Endothelial cell (in vitro differentiated cells): ENCODE measurements at regions not wholly inside any gene's neighbourhood (a gene's known extent, or its start where the extent isn't known, plus 50 kb on each side); places are given as distances from the start of the nearest gene placed in this dataset.

ENCODE experiments used
- DNase-seq: peaks from one replicate; pipeline ENCODE4 v3.0.0; 2021; ENCODE audit warnings: low spot score
- H3K27ac Mint-ChIP-seq: one replicate; pipeline ENCODE4 v1.8.0; 2021; ENCODE audit warnings: mixed read lengths, inconsistent platforms; ENCODE audit not compliant: unreplicated experiment
- H3K27me3 Mint-ChIP-seq: one replicate; pipeline ENCODE4 v1.8.0; 2021; ENCODE audit warnings: mild to moderate bottlenecking, moderate library complexity, mixed read lengths, inconsistent platforms; ENCODE audit not compliant: unreplicated experiment
- H3K36me3 Mint-ChIP-seq: one replicate; pipeline ENCODE4 v1.8.0; 2021; ENCODE audit warnings: mild to moderate bottlenecking, low read depth, mixed read lengths, inconsistent platforms; ENCODE audit not compliant: unreplicated experiment
- H3K4me1 Mint-ChIP-seq: one replicate; pipeline ENCODE4 v1.8.0; 2021; ENCODE audit warnings: mild to moderate bottlenecking, mixed read lengths, inconsistent platforms; ENCODE audit not compliant: unreplicated experiment
- H3K4me3 Mint-ChIP-seq: one replicate; pipeline ENCODE4 v1.8.0; 2021; ENCODE audit warnings: mild to moderate bottlenecking, mixed read lengths, inconsistent platforms; ENCODE audit not compliant: unreplicated experiment
- H3K9me3 Mint-ChIP-seq: one replicate; pipeline ENCODE4 v1.8.0; 2021; ENCODE audit warnings: mixed read lengths, inconsistent platforms; ENCODE audit not compliant: unreplicated experiment
- TF ChIP-seq, protein P1 (sequence below): fragments of 200-600 bp; sonication (generic); IDR thresholded peaks from one replicate; pipeline ENCODE4 v1.5.0; 2021; ENCODE audit warnings: antibody characterized with exemption; ENCODE audit not compliant: unreplicated experiment

DNA sequence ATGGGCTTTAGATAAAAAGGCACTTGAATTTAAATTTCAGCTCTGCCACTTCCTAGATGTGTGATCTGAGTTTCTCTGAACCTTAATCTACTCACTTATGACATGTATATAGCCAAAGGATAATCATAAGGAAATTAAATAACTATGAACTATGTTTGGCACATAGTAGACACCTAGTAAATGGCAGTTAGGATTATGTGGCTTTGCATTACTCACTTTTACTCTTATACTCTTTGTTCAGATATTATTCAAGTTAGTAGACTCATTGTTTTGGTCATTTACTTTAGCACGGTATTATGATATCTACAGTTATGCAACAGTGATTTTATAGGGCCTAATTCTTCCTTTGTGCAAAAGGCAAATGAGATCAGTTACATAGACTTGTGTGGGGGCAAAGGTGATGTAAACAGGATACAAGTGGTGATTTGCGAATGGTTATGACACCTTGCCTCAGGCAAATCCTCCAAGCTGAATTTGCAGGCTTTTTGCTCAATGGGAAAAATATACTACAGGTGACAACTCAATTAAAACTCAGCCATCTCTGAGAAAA, 297.2 kb upstream of the PBX1 start:
- DNase-seq = no peak
- no peak overlapping the region for H3K27ac Mint-ChIP-seq
- H3K36me3 Mint-ChIP-seq = no peaks in the 10 kb centered on the region
- no peak overlapping the region for H3K4me3 Mint-ChIP-seq
- no peaks in the 10 kb centered on the region for H3K4me1 Mint-ChIP-seq
- TF ChIP-seq, protein P1, sequence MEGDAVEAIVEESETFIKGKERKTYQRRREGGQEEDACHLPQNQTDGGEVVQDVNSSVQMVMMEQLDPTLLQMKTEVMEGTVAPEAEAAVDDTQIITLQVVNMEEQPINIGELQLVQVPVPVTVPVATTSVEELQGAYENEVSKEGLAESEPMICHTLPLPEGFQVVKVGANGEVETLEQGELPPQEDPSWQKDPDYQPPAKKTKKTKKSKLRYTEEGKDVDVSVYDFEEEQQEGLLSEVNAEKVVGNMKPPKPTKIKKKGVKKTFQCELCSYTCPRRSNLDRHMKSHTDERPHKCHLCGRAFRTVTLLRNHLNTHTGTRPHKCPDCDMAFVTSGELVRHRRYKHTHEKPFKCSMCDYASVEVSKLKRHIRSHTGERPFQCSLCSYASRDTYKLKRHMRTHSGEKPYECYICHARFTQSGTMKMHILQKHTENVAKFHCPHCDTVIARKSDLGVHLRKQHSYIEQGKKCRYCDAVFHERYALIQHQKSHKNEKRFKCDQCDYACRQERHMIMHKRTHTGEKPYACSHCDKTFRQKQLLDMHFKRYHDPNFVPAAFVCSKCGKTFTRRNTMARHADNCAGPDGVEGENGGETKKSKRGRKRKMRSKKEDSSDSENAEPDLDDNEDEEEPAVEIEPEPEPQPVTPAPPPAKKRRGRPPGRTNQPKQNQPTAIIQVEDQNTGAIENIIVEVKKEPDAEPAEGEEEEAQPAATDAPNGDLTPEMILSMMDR = no peak
- H3K9me3 Mint-ChIP-seq = no peaks in the 10 kb centered on the region
- no peaks in the 10 kb centered on the region for H3K27me3 Mint-ChIP-seq

- Mint-ChIP-seq H3K27ac (no peak overlapping the region), H3K9me3 (no peaks in the 10 kb centered on the region), H3K4me1 (no peaks in the 10 kb centered on the region), H3K36me3 (no peaks in the 10 kb centered on the region), H3K27me3 (no peaks in the 10 kb centered on the region), H3K4me3 (no peak overlapping the region)
- DNase-seq = no peak
- TF ChIP-seq, protein P1 = no peak
These were observed 295.4 kb upstream of the PBX1 start for GRCh38 chr1:164263540-164263939.

- H3K36me3 Mint-ChIP-seq = no peaks in the 10 kb centered on the region
These were observed 293.8 kb upstream of the PBX1 start for GRCh38 chr1:164265232-164265631.

GRCh38 chr1:164272156-164272555, 286.8 kb upstream of the PBX1 start:
- Mint-ChIP-seq H3K27ac (no peak overlapping the region), H3K9me3 (no peaks in the 10 kb centered on the region), H3K4me1 (no peaks in the 10 kb centered on the region)

More at GRCh38 chr1:164265232-164265631, 293.8 kb upstream of the PBX1 start:
- no peaks in the 10 kb centered on the region for H3K4me1 Mint-ChIP-seq
- no peaks in the 10 kb centered on the region for H3K27me3 Mint-ChIP-seq
- DNase-seq = no peak
- no peak overlapping the region for H3K4me3 Mint-ChIP-seq
- TF ChIP-seq, protein P1 = no peak
- no peak overlapping the region for H3K27ac Mint-ChIP-seq
- H3K9me3 Mint-ChIP-seq = no peaks in the 10 kb centered on the region

GRCh38 chr1:164296172-164296571, 262.8 kb upstream of the PBX1 start:
- TF ChIP-seq, protein P1 = no peak
- H3K27me3 Mint-ChIP-seq = no peaks in the 10 kb centered on the region
- no peak for DNase-seq
- no peaks in the 10 kb centered on the region for H3K36me3 Mint-ChIP-seq
- H3K27ac Mint-ChIP-seq = no peak overlapping the region
- no peaks in the 10 kb centered on the region for H3K9me3 Mint-ChIP-seq
- H3K4me3 Mint-ChIP-seq = no peak overlapping the region
- no peaks in the 10 kb centered on the region for H3K4me1 Mint-ChIP-seq

More at GRCh38 chr1:164272156-164272555, 286.8 kb upstream of the PBX1 start:
- no peak for DNase-seq
- TF ChIP-seq, protein P1 = no peak
- no peaks in the 10 kb centered on the region for H3K27me3 Mint-ChIP-seq
- H3K4me3 Mint-ChIP-seq = no peak overlapping the region
- H3K36me3 Mint-ChIP-seq = no peaks in the 10 kb centered on the region
